ENCODE measurements at regions not wholly inside any gene's neighbourhood (a gene's known extent, or its start where the extent isn't known, plus 50 kb on each side); places are given as distances from the start of the nearest gene placed in this dataset.

DNA sequence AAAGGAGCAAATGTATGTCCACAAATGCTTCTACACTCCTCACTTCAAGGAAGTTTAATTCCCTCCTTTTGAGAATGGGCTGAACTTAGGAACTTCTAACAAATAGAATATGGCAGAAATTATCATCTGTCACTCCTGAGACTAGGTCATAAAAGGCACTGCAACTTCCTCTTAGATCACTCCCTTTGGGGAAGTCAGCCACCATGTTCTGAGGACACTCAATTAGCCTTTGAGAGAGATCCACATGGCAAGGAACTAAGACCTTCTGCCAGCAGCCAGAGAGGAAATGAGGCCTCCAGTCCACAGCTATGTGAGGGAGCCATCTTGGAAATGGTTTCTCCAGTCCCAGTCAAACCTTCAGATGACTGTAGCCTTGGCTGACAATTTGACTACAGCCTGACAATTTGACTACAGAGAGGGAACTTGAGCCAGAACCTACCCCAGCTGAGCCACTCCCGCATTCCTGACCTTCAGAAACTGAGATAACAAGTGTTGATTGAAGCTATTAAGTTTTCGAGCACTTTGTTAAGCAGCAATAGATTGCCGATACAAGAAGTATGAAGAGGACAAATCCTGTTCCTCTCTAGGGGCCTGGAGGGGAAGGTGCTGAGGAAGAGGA, 113.4 kb upstream of the SEC14L1 start:
- DNase-seq (ENCODE audit: low read depth) = no peak
- H3K4me3 ChIP-seq (ENCODE audit: low read depth, low read length) = no peak overlapping the region
- TF ChIP-seq, protein P1, sequence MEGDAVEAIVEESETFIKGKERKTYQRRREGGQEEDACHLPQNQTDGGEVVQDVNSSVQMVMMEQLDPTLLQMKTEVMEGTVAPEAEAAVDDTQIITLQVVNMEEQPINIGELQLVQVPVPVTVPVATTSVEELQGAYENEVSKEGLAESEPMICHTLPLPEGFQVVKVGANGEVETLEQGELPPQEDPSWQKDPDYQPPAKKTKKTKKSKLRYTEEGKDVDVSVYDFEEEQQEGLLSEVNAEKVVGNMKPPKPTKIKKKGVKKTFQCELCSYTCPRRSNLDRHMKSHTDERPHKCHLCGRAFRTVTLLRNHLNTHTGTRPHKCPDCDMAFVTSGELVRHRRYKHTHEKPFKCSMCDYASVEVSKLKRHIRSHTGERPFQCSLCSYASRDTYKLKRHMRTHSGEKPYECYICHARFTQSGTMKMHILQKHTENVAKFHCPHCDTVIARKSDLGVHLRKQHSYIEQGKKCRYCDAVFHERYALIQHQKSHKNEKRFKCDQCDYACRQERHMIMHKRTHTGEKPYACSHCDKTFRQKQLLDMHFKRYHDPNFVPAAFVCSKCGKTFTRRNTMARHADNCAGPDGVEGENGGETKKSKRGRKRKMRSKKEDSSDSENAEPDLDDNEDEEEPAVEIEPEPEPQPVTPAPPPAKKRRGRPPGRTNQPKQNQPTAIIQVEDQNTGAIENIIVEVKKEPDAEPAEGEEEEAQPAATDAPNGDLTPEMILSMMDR (IDR thresholded peaks at IDR 0.05; ENCODE audit: control insufficient read depth, extremely low read depth, insufficient read depth) = no peak

DNA sequence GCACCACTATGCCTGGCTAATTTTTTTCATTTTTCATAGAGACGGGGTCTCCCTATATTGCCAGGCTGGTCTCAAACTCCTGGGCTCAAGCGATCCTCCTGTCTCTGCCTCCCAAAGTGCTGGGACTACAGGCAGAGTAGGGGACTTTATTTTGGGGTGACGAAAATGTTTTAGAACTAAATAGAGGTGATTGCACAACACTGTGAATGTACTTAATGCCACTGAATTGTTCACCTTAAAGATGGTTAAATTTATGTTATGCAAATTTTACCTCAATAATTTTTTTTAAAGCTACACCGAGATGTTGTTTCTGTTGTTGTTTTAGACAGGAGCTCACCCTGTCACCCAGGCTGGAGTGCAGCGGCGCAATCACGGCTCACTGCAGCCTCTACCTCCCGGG, 111.9 kb upstream of the SEC14L1 start:
- no peak overlapping the region for H3K4me3 ChIP-seq (ENCODE audit: low read depth, low read length)
- DNase-seq (ENCODE audit: low read depth) = no peak
- TF ChIP-seq, protein P1 (IDR thresholded peaks at IDR 0.05; ENCODE audit: control insufficient read depth, extremely low read depth, insufficient read depth) = no peak

DNA sequence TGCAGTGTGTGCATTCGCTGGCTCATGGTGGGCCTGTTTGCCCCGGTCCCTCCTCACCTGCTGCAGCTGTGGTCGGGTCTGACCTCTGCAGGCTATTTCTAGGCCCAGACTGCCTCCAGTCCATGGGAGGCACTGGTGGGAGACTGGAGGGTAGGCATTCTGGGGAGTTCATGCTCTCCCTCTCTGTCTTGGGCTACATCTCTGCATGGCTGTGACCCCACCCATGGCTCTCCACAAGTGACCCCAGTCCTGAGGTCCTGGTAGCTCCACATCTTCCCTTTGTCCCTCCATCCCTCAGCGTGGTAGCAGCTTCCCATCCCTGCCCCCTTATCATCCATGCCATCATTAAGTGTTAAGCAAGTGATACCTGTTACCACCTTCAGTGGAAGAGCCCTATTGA, 107.8 kb upstream of the SEC14L1 start:
- H3K4me3 ChIP-seq (ENCODE audit: low read depth, low read length) = no peak overlapping the region
- TF ChIP-seq, protein P1 (IDR thresholded peaks at IDR 0.05; ENCODE audit: control insufficient read depth, extremely low read depth, insufficient read depth) = no peak
- no peak for DNase-seq (ENCODE audit: low read depth)

DNA sequence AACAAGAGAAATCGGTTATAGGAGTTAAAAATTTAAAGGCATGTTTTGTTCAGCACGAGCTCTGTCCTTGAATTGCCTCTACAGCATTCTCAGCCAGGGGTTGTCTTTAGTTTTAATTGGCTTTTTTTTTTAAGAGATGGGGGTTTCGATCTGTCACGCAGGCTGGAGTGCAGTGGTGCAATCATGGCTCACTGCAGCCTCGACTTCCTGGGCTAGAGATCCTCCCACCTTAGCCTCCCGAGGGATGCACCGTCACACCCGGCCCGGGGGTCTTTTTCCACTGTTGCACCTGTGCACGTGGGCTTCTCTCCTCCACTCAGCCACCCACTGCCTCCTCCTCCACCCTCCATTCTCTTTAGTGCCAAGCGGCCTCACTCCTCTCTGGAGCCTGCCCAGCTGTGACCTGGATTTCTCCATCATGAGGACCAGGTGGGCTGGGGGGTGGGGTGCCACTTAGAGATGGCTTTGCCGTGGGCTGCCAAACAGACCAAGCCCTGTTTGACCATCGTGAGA, 106.8 kb upstream of the SEC14L1 start:
- H3K4me3 ChIP-seq (ENCODE audit: low read depth, low read length) = no peak overlapping the region
- TF ChIP-seq, protein P1 (IDR thresholded peaks at IDR 0.05; ENCODE audit: control insufficient read depth, extremely low read depth, insufficient read depth) = no peak
- no peak for DNase-seq (ENCODE audit: low read depth)

DNA sequence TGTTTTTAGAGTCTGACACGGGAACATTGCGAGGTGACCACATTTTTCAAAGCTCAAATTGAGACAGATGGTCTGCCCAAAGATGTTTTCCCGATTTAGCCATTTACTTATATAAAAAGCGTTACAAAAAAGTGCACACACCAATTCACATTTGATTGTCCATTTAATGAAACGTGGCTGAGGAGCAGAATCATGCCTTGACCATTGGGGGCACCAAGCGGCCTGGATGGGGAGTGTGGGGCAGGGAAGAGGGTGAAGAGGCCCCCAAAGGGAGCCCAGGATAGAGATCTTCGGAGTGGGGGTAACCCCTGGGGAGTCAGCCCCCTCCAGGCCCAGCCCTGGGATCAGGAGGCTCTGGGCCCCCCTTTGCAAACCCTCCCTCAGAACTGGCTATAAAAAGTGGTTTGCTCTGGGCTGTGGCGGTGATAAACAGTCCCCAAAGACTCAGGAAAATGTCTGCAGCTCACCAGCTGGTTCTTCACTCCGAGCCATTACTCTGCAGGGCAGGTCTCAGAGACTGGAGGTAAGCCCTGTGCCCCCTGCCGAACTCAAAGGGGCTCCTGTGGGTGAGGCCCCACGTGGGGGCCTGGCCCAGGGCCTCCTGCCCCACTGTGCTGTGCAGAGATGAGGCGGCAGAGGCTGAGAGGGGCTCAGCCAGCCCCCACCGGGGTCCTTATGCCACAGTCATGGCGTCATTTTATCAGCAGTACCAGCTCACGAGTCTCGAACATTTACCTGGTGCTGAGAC, 105.9 kb upstream of the SEC14L1 start:
- no peak for DNase-seq (ENCODE audit: low read depth)
- no peak overlapping the region for H3K4me3 ChIP-seq (ENCODE audit: low read depth, low read length)
- TF ChIP-seq, protein P1 (IDR thresholded peaks at IDR 0.05; ENCODE audit: control insufficient read depth, extremely low read depth, insufficient read depth) = no peak

DNA sequence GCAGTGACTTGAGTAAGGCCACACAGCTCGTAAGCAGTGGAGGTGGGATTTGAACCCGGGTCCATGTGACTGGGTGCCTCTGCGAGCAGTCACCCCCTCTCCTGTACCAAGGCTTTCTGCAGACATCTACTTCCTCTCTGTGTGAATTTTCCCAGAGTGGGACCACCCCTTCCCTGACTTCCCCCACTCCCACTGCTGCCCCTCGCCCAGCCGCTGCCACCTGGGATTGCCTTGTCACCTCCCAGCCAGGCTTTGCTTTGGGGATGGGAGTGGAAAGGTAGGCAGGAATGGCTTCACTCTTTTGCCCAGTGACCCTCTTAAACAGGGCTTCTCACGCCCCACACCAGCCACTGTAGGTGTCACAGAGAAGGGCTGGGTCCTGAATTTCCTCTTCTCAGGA, 105.2 kb upstream of the SEC14L1 start:
- H3K4me3 ChIP-seq (ENCODE audit: low read depth, low read length) = no peak overlapping the region
- TF ChIP-seq, protein P1 (IDR thresholded peaks at IDR 0.05; ENCODE audit: control insufficient read depth, extremely low read depth, insufficient read depth) = no peak
- DNase-seq (ENCODE audit: low read depth) = no peak
